Liver (tissue), 8 donors: ENCODE measurements at regions not wholly inside any gene's neighbourhood (a gene's known extent, or its start where the extent isn't known, plus 50 kb on each side); places are given as distances from the start of the nearest gene placed in this dataset.

ENCODE experiments used
- DNase-seq: peaks from one replicate; pipeline ENCODE4 v3.0.0-alpha.2; 2017; ENCODE audit warnings: low spot score
- H3K27ac ChIP-seq, 2 donors: one replicate each; pipeline ENCODE4 v1.7.0; 2013; ENCODE audit warnings: inconsistent platforms in 2 of 2, low read length in 2 of 2, control low read depth in 1 of 2, low read depth in 1 of 2, mild to moderate bottlenecking in 1 of 2
- H3K27me3 ChIP-seq, 4 donors: one replicate each; pipeline versions ENCODE4 v1.6.1 to v1.7.0; 2013; ENCODE audit warnings: low read length in 3 of 4, inconsistent platforms in 1 of 4, mild to moderate bottlenecking in 1 of 4, moderate library complexity in 1 of 4; ENCODE audit not compliant: control insufficient read depth in 4 of 4, insufficient read depth in 4 of 4
- H3K36me3 ChIP-seq, 4 donors: one replicate each; pipeline versions ENCODE4 v1.6.1 to v1.7.0; 2013; ENCODE audit warnings: low read length in 3 of 4, mild to moderate bottlenecking in 3 of 4, low read depth in 1 of 4, moderate library complexity in 1 of 4; ENCODE audit not compliant: control insufficient read depth in 4 of 4, insufficient read depth in 3 of 4
- H3K4me1 ChIP-seq, 4 donors: one replicate each; pipeline versions ENCODE4 v1.6.1 to v1.7.0; 2013; ENCODE audit warnings: low read length in 3 of 4, mild to moderate bottlenecking in 3 of 4, moderate library complexity in 1 of 4; ENCODE audit not compliant: control insufficient read depth in 4 of 4, insufficient read depth in 4 of 4
- H3K4me3 ChIP-seq, 3 donors: one replicate each; pipeline versions ENCODE4 v1.6.1 to v1.7.0; 2013; ENCODE audit warnings: low read length in 3 of 3, control low read depth in 1 of 3, low read depth in 1 of 3, mild to moderate bottlenecking in 1 of 3
- H3K9ac ChIP-seq, 2 donors: one replicate each; pipeline ENCODE4 v1.7.0; 2013; ENCODE audit warnings: low read length in 2 of 2, mild to moderate bottlenecking in 2 of 2, moderate library complexity in 2 of 2, control low read depth in 1 of 2, low read depth in 1 of 2
- H3K9me3 ChIP-seq, 4 donors: one replicate each; pipeline versions ENCODE4 v1.6.1 to v1.7.0; 2013; ENCODE audit warnings: low read length in 3 of 4; ENCODE audit not compliant: control insufficient read depth in 4 of 4
- ATF3 ChIP-seq: IDR thresholded peaks from 2 replicates; pipeline ENCODE4 v1.6.1; 2016; ENCODE audit warnings: antibody characterized with exemption
- CTCF ChIP-seq: fragments of 150-350 bp; IDR thresholded peaks from 2 replicates; pipeline ENCODE4 v1.5.1; 2017; ENCODE audit warnings: improper control_type of control experiment, low read depth, low read length; ENCODE audit not compliant: missing input control
- EGR1 ChIP-seq, 2 donors: IDR thresholded peaks; 2 replicates each; pipeline ENCODE4 v1.6.1; 2016 to 2018; ENCODE audit warnings: antibody characterized with exemption in 2 of 2, low read depth in 2 of 2
- FOXA1 ChIP-seq: IDR thresholded peaks from 2 replicates; pipeline ENCODE4 v1.6.1; 2016; ENCODE audit warnings: antibody characterized with exemption
- FOXA2 ChIP-seq: IDR thresholded peaks from 2 replicates; pipeline ENCODE4 v1.6.1; 2016; ENCODE audit warnings: antibody characterized with exemption
- GABPA ChIP-seq, 2 donors: IDR thresholded peaks in 1 of 2; conservative IDR thresholded peaks in 1 of 2; 2 replicates each; pipeline ENCODE4 v1.6.1; 2016; ENCODE audit warnings: antibody characterized with exemption in 2 of 2, mild to moderate bottlenecking in 1 of 2, moderate library complexity in 1 of 2
- HNF4A ChIP-seq, 2 donors: conservative IDR thresholded peaks; 2 replicates each; pipeline ENCODE4 v1.6.1; 2016; ENCODE audit warnings: antibody characterized with exemption in 2 of 2, mild to moderate bottlenecking in 2 of 2
- HNF4G ChIP-seq: IDR thresholded peaks from 2 replicates; pipeline ENCODE4 v1.6.1; 2016; ENCODE audit warnings: antibody characterized with exemption
- JUND ChIP-seq, 2 donors: IDR thresholded peaks; 2 replicates each; pipeline ENCODE4 v1.6.1; 2016; ENCODE audit warnings: antibody characterized with exemption in 2 of 2
- MAX ChIP-seq: IDR thresholded peaks from 2 replicates; pipeline ENCODE4 v1.6.1; 2016; ENCODE audit warnings: antibody characterized with exemption
- NR2F2 ChIP-seq: IDR thresholded peaks from 2 replicates; pipeline ENCODE4 v1.6.1; 2016; ENCODE audit warnings: antibody characterized with exemption
- RAD21 ChIP-seq, 2 donors: IDR thresholded peaks; 2 replicates each; pipeline ENCODE4 v1.6.1; 2016; ENCODE audit warnings: antibody characterized with exemption in 2 of 2, mild to moderate bottlenecking in 2 of 2
- REST ChIP-seq: IDR thresholded peaks from 2 replicates; pipeline ENCODE4 v1.6.1; 2016; ENCODE audit warnings: antibody characterized with exemption, mild to moderate bottlenecking
- RXRA ChIP-seq, 2 donors: IDR thresholded peaks; 2 replicates each; pipeline ENCODE4 v1.6.1; 2017 to 2018; ENCODE audit warnings: antibody characterized with exemption in 2 of 2, mild to moderate bottlenecking in 1 of 2
- SP1 ChIP-seq: IDR thresholded peaks from 2 replicates; pipeline ENCODE4 v1.6.1; 2018; ENCODE audit warnings: antibody characterized with exemption, mild to moderate bottlenecking
- TAF1 ChIP-seq: conservative IDR thresholded peaks from 2 replicates; pipeline ENCODE4 v1.6.1; 2016; ENCODE audit warnings: antibody characterized with exemption, mild to moderate bottlenecking
- YY1 ChIP-seq: IDR thresholded peaks from 2 replicates; pipeline ENCODE4 v1.6.1; 2016; ENCODE audit warnings: antibody characterized with exemption, mild to moderate bottlenecking
- ZBTB33 ChIP-seq: IDR thresholded peaks from 2 replicates; pipeline ENCODE4 v1.6.1; 2016; ENCODE audit warnings: antibody characterized with exemption
- WGBS: extraction: QIAGEN DNeasy Blood & Tissue Kit; methylation state at CpG from one replicate; pipeline ENCODE4 v1.1.7; 2013; 5-methylcytosine and 5-hydroxymethylcytosine counted together
- donor health status: healthy.
- donor health status: healthy.
- donor health status: healthy.
- donor health status: healthy.
- donor health status: healthy.

GRCh38 chr10:36302086-36302485 is 660.0 kb upstream of the FZD8 start:
- WGBS, result 73% methylated on average over 2 of the region's 2 CpGs
- no peaks in the 10 kb centered on the region for H3K36me3 ChIP-seq
- TF ChIP-seq HNF4G (no peak), MAX (no peak), ZBTB33 (no peak), FOXA2 (no peak), RAD21 (IDR thresholded peaks at IDR 0.05) (no peak)
- H3K27ac ChIP-seq, result no peak overlapping the region
- no peaks in the 10 kb centered on the region for H3K9me3 ChIP-seq
- H3K9ac ChIP-seq, result no peak overlapping the region
- H3K4me3 ChIP-seq, result no peak overlapping the region
- H3K27me3 ChIP-seq, result no peaks in the 10 kb centered on the region
- no peak for DNase-seq
- no peaks in the 10 kb centered on the region for H3K4me1 ChIP-seq

GRCh38 chr10:36301539-36301938 is 659.4 kb upstream of the FZD8 start:
- Histone ChIP-seq H3K9me3 (no peaks in the 10 kb centered on the region), H3K4me3 (no peak overlapping the region), H3K9ac (no peak overlapping the region), H3K36me3 (no peaks in the 10 kb centered on the region), H3K27ac (no peak overlapping the region), H3K4me1 (no peaks in the 10 kb centered on the region), H3K27me3 (no peaks in the 10 kb centered on the region)
- no peak for TF ChIP-seq MAX
- no peak for TF ChIP-seq ATF3
- TF ChIP-seq FOXA2, result no peak
- TF ChIP-seq RAD21 (IDR thresholded peaks at IDR 0.05), result no peak
- no peak for TF ChIP-seq JUND (IDR thresholded peaks at IDR 0.05)
- no peak for TF ChIP-seq FOXA1
- TF ChIP-seq EGR1 (IDR thresholded peaks at IDR 0.05; ENCODE audit: low read depth in 2 of 2), result no peak
- TF ChIP-seq HNF4G, result no peak
- TF ChIP-seq REST, result no peak
- TF ChIP-seq ZBTB33, result no peak
- no peak for TF ChIP-seq CTCF
- TF ChIP-seq RXRA (IDR thresholded peaks at IDR 0.05), result no peak
- no peak for TF ChIP-seq HNF4A (conservative IDR thresholded peaks at IDR 0.05)
- no peak for TF ChIP-seq GABPA (IDR thresholded peaks at IDR 0.05 in 1 of 2, conservative IDR thresholded peaks at IDR 0.05 in 1 of 2)
- no peak for TF ChIP-seq TAF1
- TF ChIP-seq SP1, result no peak
- TF ChIP-seq YY1, result no peak
- TF ChIP-seq NR2F2, result no peak
- 90% methylated on average over 1 of the region's 1 CpG for WGBS
- DNase-seq, result no peak
